ENCODE measurements at regions not wholly inside any gene's neighbourhood (a gene's known extent, or its start where the extent isn't known, plus 50 kb on each side); places are given as distances from the start of the nearest gene placed in this dataset.

DNA sequence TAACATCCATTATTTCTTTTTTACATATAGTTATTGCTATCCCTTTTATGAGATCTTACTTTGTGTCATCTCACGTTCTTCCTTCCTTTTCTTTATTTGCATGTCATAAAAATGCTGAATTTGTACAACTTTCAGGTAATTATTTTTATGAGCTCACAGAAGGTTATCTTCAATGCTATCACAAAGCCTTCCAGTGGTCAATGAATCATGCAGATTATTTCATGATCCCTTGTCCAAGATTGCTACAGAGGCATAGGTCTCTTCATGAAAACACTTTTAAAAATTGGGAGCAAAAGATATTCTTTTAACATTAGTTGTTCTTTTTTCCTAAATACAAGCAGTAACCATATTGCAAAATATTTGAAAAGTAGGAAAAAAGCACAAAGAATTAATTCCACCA lies 880.1 kb upstream of the NR2F2 start:
- TF ChIP-seq, protein P1, sequence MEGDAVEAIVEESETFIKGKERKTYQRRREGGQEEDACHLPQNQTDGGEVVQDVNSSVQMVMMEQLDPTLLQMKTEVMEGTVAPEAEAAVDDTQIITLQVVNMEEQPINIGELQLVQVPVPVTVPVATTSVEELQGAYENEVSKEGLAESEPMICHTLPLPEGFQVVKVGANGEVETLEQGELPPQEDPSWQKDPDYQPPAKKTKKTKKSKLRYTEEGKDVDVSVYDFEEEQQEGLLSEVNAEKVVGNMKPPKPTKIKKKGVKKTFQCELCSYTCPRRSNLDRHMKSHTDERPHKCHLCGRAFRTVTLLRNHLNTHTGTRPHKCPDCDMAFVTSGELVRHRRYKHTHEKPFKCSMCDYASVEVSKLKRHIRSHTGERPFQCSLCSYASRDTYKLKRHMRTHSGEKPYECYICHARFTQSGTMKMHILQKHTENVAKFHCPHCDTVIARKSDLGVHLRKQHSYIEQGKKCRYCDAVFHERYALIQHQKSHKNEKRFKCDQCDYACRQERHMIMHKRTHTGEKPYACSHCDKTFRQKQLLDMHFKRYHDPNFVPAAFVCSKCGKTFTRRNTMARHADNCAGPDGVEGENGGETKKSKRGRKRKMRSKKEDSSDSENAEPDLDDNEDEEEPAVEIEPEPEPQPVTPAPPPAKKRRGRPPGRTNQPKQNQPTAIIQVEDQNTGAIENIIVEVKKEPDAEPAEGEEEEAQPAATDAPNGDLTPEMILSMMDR (IDR thresholded peaks at IDR 0.05) = no peak
- TF ChIP-seq POLR2A (IDR thresholded peaks at IDR 0.05) = no peak
